ENCODE measurements at regions not wholly inside any gene's neighbourhood (a gene's known extent, or its start where the extent isn't known, plus 50 kb on each side); places are given as distances from the start of the nearest gene placed in this dataset.
"Not testable (repeated sequence)": the region's sequence is repeated elsewhere in the genome, so short reads cannot be mapped to it uniquely, and the experiment has no call there.

DNA sequence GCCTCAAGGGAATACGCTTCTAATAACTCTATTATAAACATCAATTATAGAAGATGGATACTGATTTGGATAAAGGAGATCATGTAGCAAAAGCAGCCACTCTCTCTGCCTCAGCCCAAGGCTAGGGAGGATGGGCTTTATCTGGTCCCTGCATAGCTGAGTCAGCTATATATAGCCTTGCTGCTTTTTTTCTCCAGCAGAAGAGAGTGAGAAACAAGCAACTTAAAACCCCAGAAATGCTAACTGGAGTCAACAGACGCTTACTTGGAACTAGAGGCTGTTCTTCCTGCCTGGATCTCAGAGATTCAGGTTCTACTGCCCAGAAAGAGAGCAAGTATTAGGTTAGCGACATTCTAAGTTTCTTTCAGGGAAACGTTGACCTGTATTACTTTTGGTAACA lies 426.7 kb upstream of the KLHL29 start:
- TF ChIP-seq, protein P1, sequence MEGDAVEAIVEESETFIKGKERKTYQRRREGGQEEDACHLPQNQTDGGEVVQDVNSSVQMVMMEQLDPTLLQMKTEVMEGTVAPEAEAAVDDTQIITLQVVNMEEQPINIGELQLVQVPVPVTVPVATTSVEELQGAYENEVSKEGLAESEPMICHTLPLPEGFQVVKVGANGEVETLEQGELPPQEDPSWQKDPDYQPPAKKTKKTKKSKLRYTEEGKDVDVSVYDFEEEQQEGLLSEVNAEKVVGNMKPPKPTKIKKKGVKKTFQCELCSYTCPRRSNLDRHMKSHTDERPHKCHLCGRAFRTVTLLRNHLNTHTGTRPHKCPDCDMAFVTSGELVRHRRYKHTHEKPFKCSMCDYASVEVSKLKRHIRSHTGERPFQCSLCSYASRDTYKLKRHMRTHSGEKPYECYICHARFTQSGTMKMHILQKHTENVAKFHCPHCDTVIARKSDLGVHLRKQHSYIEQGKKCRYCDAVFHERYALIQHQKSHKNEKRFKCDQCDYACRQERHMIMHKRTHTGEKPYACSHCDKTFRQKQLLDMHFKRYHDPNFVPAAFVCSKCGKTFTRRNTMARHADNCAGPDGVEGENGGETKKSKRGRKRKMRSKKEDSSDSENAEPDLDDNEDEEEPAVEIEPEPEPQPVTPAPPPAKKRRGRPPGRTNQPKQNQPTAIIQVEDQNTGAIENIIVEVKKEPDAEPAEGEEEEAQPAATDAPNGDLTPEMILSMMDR (IDR thresholded peaks at IDR 0.05; ENCODE audit: insufficient read depth, low read depth, low read length, missing control alignments): no peak
- DNase-seq (ENCODE audit: low read depth): no peak
- H3K4me3 ChIP-seq (ENCODE audit: low read length): no peak overlapping the region

DNA sequence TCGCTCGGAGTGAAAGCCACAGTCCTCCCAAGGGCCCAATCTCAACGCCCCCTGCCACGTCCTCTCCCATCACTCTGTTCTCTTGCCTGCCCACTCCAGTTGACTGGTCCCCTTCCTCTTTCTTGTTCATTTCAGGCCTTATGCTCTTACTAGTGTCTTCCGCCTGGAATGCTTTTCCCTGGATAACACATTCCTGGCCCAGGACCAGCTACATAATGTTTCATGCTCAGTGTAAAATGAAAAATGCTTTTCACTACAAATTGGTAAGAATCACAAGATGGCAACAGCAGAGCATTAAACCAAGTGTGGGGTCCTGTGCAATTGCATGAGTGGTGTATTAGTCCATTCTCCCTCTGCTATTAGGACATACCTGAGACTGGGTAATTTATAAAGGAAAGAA lies 417.2 kb upstream of the KLHL29 start:
- no peak for DNase-seq (ENCODE audit: low read depth)
- H3K4me3 ChIP-seq (ENCODE audit: low read length): no peak overlapping the region
- TF ChIP-seq, protein P1 (IDR thresholded peaks at IDR 0.05; ENCODE audit: insufficient read depth, low read depth, low read length, missing control alignments): no peak

DNA sequence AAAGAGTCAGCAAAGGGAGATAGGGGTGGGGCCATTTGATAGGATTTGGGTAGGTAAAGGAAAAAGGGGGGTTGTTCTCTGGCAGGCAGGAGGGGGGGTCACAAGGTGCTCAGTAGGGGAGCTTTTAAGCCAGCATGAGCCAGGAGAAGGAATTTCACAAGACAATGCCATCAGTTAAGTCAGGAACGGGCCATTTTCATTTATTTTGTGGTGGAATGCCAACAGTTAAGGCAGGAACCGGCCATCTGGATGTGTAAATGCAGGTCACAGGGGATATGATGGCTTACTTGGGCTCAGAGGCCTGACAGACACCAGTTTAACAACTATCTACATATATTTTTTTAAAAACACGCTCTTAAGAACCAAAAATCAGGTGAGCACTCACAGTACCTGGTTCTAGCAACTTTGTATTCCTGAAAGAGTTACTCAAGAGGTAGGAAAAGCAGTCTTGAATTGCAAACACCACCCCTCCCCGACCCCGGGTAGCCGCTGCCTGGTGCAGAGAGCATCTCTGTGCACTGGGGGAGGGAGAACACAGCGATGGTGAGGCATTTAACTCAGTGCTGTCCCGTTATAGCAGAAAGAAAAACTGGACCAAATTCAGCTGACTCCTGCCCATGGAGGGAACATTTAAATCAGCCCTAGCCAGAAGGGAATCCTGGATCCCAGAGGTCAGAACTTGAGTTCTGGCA lies 414.5 kb upstream of the KLHL29 start:
- no peak overlapping the region for H3K4me3 ChIP-seq (ENCODE audit: low read length)
- no peak for DNase-seq (ENCODE audit: low read depth)
- TF ChIP-seq, protein P1 (IDR thresholded peaks at IDR 0.05; ENCODE audit: insufficient read depth, low read depth, low read length, missing control alignments): no peak

DNA sequence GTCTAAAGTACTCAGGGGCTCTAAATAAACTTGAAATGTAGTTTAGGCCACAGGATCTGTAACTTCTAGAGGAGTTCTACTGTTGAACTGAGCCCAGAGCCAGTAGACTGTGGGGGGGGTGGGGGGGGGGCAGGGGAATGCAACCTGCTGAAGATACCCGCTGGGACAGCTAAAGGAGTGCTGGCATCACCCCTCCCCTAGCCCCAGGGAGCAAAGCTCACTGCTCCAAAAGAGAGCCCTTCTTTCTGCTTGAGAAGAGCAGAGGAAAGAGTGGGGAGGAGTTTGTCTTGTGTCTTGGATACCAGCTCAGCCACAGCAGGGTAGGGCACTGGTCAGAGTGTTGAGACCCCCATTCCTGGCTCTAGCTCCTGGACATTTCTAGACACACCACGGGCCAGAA lies 414.0 kb upstream of the KLHL29 start:
- no peak overlapping the region for H3K4me3 ChIP-seq (ENCODE audit: low read length)
- no peak for DNase-seq (ENCODE audit: low read depth)
- TF ChIP-seq, protein P1 (IDR thresholded peaks at IDR 0.05; ENCODE audit: insufficient read depth, low read depth, low read length, missing control alignments): no peak

DNA sequence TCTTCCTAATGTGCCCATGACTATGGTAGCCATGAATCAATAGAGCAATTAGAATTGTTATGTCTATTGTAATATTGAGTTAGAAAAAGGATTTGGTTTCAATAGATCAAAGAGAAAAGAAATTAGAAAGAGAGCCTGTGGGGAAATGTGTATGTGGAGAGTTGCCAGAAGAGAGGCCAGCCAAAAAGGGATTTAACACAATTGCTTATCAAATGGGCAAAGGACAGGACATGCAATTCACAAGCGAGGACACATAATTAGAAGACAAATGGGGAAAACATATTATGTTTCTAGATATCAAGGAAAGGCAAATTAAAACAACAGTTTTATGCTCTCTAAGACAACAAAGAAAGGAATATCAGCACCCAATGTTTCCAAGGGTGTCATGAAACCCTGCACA lies 403.2 kb upstream of the KLHL29 start:
- no peak for DNase-seq (ENCODE audit: low read depth)

DNA sequence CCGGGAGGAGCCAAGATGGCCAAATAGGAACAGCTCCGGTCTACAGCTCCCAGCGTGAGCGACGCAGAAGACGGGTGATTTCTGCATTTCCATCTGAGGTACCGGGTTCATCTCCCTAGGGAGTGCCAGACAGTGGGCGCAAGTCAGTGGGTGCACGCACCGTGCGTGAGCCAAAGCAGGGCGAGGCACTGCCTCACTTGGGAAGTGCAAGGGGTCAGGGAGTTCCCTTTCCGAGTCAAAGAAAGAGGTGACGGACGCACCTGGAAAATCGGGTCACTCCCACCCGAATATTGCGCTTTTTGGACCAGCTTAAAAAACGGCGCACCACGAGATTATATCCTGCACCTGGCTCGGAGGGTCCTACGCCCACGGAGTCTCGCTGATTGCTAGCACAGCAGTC lies 400.8 kb upstream of the KLHL29 start:
- not testable (repeated sequence) for DNase-seq (ENCODE audit: low read depth); H3K4me3 ChIP-seq (ENCODE audit: low read length)

More for the DNA sequence above, 403.2 kb upstream of the KLHL29 start:
- TF ChIP-seq, protein P1 (IDR thresholded peaks at IDR 0.05; ENCODE audit: insufficient read depth, low read depth, low read length, missing control alignments): no peak
- H3K4me3 ChIP-seq (ENCODE audit: low read length): no peak overlapping the region

DNA sequence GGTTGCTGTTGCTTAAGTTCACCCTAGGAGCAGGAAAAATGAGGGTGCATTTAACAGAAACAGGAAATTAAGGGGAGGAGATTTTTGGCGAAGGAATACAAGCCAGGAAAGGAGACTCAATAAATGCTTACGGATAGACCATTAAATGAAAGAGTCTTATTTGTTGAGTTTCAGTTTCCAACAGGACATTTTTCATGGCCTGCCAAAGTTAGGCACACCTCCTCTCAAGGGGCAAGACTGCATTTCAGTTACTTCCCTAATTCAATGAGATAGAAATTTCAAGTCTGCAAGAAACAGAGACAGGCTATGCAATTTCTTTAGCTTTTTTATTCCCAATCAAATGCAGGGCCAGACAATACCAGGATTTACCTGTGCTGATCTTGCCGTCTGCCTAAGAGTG lies 394.7 kb upstream of the KLHL29 start:
- no peak for DNase-seq (ENCODE audit: low read depth)
- TF ChIP-seq, protein P1 (IDR thresholded peaks at IDR 0.05; ENCODE audit: insufficient read depth, low read depth, low read length, missing control alignments): no peak
- no peak overlapping the region for H3K4me3 ChIP-seq (ENCODE audit: low read length)

Measured in epithelial cell of esophagus (primary cell).